NT2/D1 (cell line): ENCODE measurements at regions not wholly inside any gene's neighbourhood (a gene's known extent, or its start where the extent isn't known, plus 50 kb on each side); places are given as distances from the start of the nearest gene placed in this dataset.

ENCODE experiments used
- DNase-seq: peaks from one replicate; pipeline ENCODE4 v3.0.0-alpha.2; 2011; ENCODE audit warnings: low read depth, low spot score
- H3K27me3 ChIP-seq: 2 replicates; pipeline ENCODE4 v1.6.0; 2011; ENCODE audit warnings: mild to moderate bottlenecking; ENCODE audit not compliant: insufficient read length, insufficient read depth
- H3K36me3 ChIP-seq: 2 replicates; pipeline ENCODE4 v1.6.1; 2011; ENCODE audit warnings: mild to moderate bottlenecking, low read length, mixed read lengths; ENCODE audit not compliant: insufficient read depth, insufficient read length
- H3K4me1 ChIP-seq: 2 replicates; pipeline ENCODE4 v1.5.1; 2011; ENCODE audit not compliant: insufficient read depth, insufficient read length
- H3K4me3 ChIP-seq: 2 replicates; pipeline ENCODE4 v1.5.1; 2011; ENCODE audit warnings: low read depth; ENCODE audit not compliant: insufficient read length
- H3K9ac ChIP-seq: 2 replicates; pipeline ENCODE4 v1.6.0; 2011; ENCODE audit warnings: low read depth; ENCODE audit not compliant: insufficient read length
- H3K9me3 ChIP-seq: 2 replicates; pipeline ENCODE4 v1.5.1; 2011; ENCODE audit warnings: mild to moderate bottlenecking, low read length; ENCODE audit not compliant: insufficient read depth
- SUZ12 ChIP-seq: IDR thresholded peaks from 2 replicates; pipeline ENCODE4 v1.6.1; 2011; ENCODE audit not compliant: insufficient read length, insufficient read depth; ENCODE audit errors: extremely low read depth
- YY1 ChIP-seq: IDR thresholded peaks from 2 replicates; pipeline ENCODE4 v1.6.1; 2011; ENCODE audit not compliant: insufficient read length, insufficient read depth
- ZNF274 ChIP-seq: IDR thresholded peaks from 2 replicates; pipeline ENCODE4 v1.6.1; 2011; ENCODE audit warnings: mild to moderate bottlenecking, low read depth, low read length

GRCh38 chr6:153525998-153526397 lies 394.9 kb upstream of the RGS17 start:
- Histone ChIP-seq H3K27me3 (no peaks in the 10 kb centered on the region), H3K36me3 (no peaks in the 10 kb centered on the region), H3K9ac (no peak overlapping the region), H3K9me3 (no peaks in the 10 kb centered on the region), H3K4me1 (no peaks in the 10 kb centered on the region), H3K4me3 (no peak overlapping the region)
- TF ChIP-seq SUZ12 (no peak), ZNF274 (no peak), YY1 (no peak)
- no peak for DNase-seq

GRCh38 chr6:153523390-153523789 lies 392.3 kb upstream of the RGS17 start:
- no peaks in the 10 kb centered on the region for H3K27me3 ChIP-seq
- no peaks in the 10 kb centered on the region for H3K9me3 ChIP-seq
- no peak for DNase-seq
- no peaks in the 10 kb centered on the region for H3K4me1 ChIP-seq
- H3K9ac ChIP-seq, result no peak overlapping the region
- H3K4me3 ChIP-seq, result no peak overlapping the region
- TF ChIP-seq SUZ12, result no peak
- no peak for TF ChIP-seq ZNF274
- TF ChIP-seq YY1, result no peak
- no peaks in the 10 kb centered on the region for H3K36me3 ChIP-seq

GRCh38 chr6:153511896-153512496 lies 380.9 kb upstream of the RGS17 start:
- Histone ChIP-seq H3K36me3 (no peaks in the 10 kb centered on the region), H3K9me3 (no peaks in the 10 kb centered on the region), H3K27me3 (no peaks in the 10 kb centered on the region), H3K4me3 (no peak overlapping the region), H3K4me1 (no peaks in the 10 kb centered on the region), H3K9ac (no peak overlapping the region)
- DNase-seq, result peak; percentile 16
- TF ChIP-seq YY1 (no peak), ZNF274 (no peak), SUZ12 (no peak)

- H3K4me3 ChIP-seq, result no peak overlapping the region
- TF ChIP-seq SUZ12, result no peak
- TF ChIP-seq ZNF274, result no peak
- H3K4me1 ChIP-seq, result no peaks in the 10 kb centered on the region
- peak; percentile 16 for DNase-seq
- no peaks in the 10 kb centered on the region for H3K9me3 ChIP-seq
- H3K9ac ChIP-seq, result no peak overlapping the region
- no peaks in the 10 kb centered on the region for H3K27me3 ChIP-seq
- no peaks in the 10 kb centered on the region for H3K36me3 ChIP-seq
Observed at GRCh38 chr6:153503810-153504209, 372.7 kb upstream of the RGS17 start.

GRCh38 chr6:153493501-153493900 lies 362.4 kb upstream of the RGS17 start:
- Histone ChIP-seq H3K4me3 (no peak overlapping the region), H3K9me3 (no peaks in the 10 kb centered on the region), H3K9ac (no peak overlapping the region), H3K27me3 (no peaks in the 10 kb centered on the region), H3K4me1 (no peaks in the 10 kb centered on the region), H3K36me3 (no peaks in the 10 kb centered on the region)
- no peak for TF ChIP-seq ZNF274
- no peak for TF ChIP-seq YY1
- TF ChIP-seq SUZ12, result no peak
- DNase-seq, result no peak

- Histone ChIP-seq H3K9me3 (no peaks in the 10 kb centered on the region), H3K4me1 (no peaks in the 10 kb centered on the region)
- TF ChIP-seq YY1 (no peak), ZNF274 (no peak), SUZ12 (no peak)
Observed at GRCh38 chr6:153489479-153489878, 358.4 kb upstream of the RGS17 start.

GRCh38 chr6:153488267-153488666 lies 357.2 kb upstream of the RGS17 start:
- H3K36me3 ChIP-seq, result no peaks in the 10 kb centered on the region
- no peaks in the 10 kb centered on the region for H3K27me3 ChIP-seq
- DNase-seq, result no peak
- no peak overlapping the region for H3K9ac ChIP-seq
- no peak overlapping the region for H3K4me3 ChIP-seq
- peaks cover 3% of the 10 kb centered on the region; the same call in 1 of the 2 replicates for H3K9me3 ChIP-seq
- no peak for TF ChIP-seq SUZ12
- no peak for TF ChIP-seq YY1
- no peak for TF ChIP-seq ZNF274
- H3K4me1 ChIP-seq, result no peaks in the 10 kb centered on the region

More at GRCh38 chr6:153489479-153489878, 358.4 kb upstream of the RGS17 start:
- Histone ChIP-seq H3K9ac (no peak overlapping the region), H3K36me3 (no peaks in the 10 kb centered on the region), H3K27me3 (no peaks in the 10 kb centered on the region), H3K4me3 (no peak overlapping the region)
- no peak for DNase-seq

GRCh38 chr6:153485072-153485471 lies 354.0 kb upstream of the RGS17 start:
- Histone ChIP-seq H3K9ac (no peak overlapping the region), H3K4me1 (no peaks in the 10 kb centered on the region), H3K27me3 (no peaks in the 10 kb centered on the region), H3K4me3 (no peak overlapping the region), H3K36me3 (no peaks in the 10 kb centered on the region), H3K9me3 (peaks cover 10% of the 10 kb centered on the region; the same call in 1 of the 2 replicates)
- no peak for DNase-seq
- no peak for TF ChIP-seq ZNF274
- no peak for TF ChIP-seq YY1
- TF ChIP-seq SUZ12, result no peak
